ENCODE measurements at regions not wholly inside any gene's neighbourhood (a gene's known extent, or its start where the extent isn't known, plus 50 kb on each side); places are given as distances from the start of the nearest gene placed in this dataset.
"Not testable (repeated sequence)": the region's sequence is repeated elsewhere in the genome, so short reads cannot be mapped to it uniquely, and the experiment has no call there.

DNA sequence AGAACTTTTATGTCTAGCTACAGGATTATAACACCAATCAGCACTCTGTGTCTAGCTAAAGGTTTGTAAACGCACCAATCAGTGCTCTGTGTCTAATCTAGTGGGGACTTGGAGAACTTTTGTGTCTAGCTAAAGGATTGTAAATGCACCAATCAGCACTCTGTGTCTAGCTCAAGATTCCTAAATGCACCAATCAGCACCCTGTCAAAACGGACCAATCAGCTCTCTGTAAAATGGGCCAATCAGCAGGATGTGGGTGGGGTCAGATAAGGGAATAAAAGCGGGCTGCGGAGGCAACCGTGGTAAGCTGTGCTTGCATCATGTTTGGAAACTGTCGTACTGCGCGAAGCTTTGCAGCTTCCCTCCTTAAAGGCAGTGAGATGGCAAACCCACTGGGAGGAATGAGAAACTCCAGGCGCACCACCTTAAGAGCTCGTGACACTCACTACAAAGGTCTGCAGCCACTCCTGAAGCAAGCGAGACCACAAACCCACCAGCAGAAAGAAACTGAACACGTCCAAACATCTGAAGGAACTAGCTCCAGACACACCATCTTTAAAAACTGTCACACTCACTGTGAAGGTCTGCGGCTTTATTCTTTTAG lies 112.1 kb upstream of the DUSP22 start:
- DNase-seq (ENCODE audit: low read depth), result not testable (repeated sequence)

DNA sequence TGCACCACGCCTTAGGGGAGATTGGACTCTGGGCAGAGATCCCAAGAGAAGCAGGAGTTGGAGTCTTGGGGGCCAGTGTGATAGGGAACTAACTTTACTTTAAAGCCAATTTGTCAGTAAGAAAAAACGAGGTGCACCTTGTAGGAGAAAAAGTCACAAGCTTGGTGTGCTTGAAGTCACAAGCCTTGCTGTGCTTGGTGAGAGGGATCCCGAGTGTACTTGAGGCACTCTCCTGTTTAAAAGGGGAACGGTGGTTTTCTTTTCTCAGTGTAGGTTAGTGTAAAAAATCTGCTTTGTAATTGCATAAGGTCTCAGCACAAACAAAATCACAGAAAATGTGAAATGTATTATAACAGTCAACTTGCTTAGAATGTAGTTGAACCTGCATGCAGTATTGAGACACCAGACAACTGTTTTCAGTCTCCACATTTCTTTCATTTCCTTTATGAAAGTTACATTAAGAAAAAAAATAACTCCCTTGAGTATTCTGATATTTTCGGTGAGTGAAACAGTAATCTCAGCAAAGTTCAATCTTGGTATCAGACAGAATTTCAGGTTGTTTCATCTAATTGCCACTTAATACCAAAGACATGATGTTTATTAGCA lies 111.1 kb upstream of the DUSP22 start:
- DNase-seq (ENCODE audit: low read depth), result no peak

DNA sequence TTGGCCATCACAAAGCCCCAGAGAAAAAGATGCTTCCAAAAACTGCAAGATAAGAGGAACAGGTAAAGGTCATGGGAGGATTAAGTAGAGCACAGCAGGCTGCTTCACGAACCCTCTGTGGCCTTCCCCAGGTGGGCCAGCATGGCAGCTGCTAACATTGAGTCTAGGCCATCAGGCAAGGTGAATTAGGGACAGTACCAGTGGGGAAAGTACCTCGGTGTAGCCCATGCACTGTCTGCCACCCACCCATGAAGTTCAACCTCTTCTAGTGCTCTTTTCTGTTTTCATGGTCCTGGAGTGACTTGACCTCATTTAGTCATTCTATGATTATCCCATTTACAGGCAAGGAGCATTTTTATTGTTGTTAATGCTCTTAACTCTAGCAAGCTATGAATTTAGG lies 108.6 kb upstream of the DUSP22 start:
- no peak for DNase-seq (ENCODE audit: low read depth)

DNA sequence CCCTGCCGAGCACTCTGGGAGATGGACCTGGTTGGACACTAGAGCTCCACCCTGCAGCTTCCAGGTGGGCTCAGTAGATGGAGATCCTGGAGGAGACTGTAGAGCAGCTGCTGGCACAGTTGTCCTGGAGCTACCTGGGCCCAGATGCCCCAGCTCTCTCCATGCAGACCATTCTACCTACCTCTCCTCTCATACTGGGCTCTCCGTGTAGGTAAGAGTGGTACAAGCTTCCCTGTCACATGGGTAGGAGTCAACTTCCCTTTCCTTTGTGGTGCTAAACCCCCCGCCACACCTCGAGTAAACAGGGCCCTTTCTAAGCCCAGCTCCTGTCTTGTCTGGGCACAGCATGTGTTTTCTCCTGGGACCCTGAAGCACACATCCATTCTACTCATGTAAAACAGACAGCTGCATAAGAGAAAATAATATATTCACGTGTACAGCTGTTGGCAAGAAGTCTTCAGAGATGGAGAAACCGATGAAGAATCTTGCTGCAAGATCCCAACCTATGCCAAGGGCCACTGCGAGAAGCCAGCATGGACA lies 108.1 kb upstream of the DUSP22 start:
- no peak for DNase-seq (ENCODE audit: low read depth)

DNA sequence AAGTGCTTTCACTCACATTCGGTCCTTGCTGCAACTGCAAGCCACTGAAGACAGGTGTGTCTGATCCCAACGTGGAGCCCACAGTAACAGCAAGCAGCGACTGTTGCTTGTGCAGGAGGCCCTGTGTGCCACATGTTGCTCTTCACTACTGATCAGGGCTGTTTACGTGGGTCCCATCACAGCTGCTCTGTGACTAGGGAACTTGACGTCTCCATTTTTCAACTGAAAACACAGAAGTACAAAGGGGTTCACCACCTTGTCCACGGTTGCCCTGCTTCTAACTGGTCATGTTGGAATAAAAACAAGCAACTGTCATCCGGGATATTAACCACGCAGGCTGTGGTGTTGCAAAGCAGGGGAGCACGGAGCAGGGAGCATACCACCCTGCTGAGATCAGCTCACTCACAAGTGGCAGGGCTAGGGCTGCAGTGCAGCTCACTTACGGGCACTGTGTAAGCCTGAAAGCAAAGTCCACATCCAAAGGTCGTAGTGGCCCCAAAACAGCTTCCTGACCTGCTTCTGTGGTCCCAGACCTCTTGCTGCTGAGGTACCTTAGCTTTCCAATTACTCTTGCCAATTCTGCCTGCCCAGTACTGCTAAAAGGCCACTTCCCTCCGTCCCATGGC lies 105.8 kb upstream of the DUSP22 start:
- DNase-seq (ENCODE audit: low read depth), result no peak

DNA sequence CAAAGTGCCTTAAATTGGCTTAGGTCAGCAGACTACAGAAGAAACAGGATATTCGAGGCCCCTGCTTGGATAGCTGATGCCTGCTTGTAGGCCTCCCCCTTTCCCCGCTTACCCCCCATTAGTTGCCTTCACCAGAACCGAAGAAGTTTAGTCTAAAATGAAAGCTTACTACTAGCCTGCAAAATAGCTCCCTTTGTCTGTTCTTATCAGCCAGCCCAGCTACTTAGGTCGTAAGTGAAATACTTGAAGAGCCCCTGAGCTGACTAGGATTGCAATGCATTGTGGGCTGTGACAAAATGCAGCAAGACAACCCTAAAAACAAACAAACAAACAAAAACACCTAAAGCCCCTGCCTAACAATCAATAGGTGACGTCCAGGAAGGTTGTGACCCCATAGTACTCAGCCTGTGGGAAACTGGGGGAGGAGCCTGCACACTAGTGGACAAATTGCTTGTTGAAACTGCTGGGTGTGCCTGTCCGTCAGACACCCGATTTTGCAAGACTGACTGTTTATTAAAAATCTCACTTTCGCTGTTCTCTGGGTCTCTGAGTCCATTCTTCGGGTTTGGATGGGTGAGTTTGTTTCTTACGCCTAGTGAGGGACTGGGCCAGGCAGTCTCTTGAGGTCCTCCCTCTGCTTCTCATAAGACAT lies 105.0 kb upstream of the DUSP22 start:
- no peak for DNase-seq (ENCODE audit: low read depth)

DNA sequence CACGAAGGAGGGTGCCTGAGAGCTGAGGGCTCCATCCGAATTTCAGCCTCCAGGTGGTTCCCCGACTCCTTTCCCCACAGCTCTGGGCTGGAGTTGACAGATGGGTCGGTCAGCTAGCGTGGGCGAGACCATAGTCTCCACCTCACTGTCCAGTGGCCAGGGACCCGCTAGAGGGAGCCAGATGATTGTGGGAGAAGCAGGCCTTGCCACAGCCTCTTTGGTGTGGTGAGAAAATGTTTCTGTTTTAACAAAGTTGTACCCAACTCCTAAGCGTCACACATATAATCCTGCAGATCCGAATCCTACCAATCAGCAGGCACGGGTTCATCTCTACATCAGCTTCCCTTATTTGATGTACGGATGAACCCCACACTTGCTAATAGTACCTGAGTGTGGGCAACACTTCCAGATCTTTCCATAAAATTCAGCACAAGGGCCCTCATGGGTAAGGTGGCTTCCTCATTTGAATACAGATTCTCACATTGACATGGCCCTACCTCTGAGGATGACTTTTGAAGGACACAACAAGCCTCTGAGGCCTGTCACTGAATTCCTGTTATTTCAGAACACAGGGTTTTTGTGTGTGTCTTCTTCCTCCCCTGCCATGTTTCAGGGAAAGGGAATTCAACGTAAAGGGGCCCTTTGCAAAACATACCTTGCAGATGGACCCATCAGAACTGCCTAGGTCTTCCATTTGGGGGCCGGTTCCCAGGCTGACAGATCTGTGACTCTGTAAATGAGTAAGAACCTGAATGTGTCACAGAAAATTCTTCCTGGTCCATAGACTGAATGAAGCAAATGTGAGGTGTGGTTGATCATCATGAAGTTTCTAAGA lies 103.2 kb upstream of the DUSP22 start:
- peak; percentile 43 for DNase-seq (ENCODE audit: low read depth)

DNA sequence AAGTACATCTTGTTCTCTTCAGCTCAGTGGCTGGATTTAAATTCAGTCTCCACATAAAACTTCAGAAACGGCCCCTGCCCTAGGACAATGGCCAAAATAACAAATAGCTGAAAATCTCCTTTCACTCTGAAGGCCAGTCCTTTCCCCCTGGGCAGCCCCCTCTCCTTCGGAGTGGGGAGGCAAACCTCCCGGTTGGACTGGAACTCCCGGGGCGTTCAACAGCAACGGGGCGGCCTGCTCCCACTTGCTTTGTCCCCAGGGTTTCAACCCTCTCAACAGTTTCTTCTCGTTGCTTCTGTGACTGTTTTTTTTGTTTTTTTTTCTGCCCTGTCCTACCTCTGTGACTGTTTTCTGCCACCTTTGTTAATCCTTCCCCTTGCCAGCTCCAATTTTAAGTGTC lies 102.6 kb upstream of the DUSP22 start:
- no peak for DNase-seq (ENCODE audit: low read depth)

DNA sequence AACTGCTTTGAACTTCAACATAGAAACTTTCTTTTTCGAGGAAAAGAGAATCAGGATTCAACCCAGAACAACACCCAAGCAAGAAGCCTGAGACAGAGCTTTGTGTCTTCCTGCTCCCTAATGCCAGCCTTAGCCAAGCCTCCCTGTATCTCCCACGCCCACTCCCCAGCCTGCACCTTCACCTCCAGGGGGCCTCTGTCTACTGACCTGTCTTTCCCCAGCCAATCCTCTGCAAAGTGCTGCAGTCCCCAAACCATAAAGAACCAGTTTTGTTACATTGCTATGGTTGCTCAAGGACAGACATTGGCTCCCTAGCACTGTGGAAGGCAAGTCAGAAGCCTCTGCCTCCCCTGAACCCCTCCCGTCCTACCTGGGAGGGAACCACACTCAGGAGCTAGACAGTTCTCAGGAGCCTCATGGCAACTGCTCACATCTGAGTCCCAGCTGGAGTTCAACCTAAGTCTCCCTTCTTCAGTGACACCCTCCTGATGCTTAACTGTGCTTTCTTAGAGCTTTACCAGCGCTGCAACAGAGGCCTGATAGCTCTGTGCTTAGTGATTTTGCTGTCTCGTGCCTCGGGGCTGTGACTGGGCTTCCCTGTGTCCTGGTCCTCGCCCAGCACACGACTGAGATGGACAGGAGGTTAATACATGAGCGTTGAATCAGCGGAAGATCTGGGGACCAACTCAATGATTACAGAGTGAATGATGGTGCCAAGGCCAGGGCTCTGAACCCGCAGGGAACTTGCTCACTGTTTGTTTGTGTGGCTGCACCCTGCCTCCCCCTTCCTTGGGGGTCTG lies 101.5 kb upstream of the DUSP22 start:
- no peak for DNase-seq (ENCODE audit: low read depth)

DNA sequence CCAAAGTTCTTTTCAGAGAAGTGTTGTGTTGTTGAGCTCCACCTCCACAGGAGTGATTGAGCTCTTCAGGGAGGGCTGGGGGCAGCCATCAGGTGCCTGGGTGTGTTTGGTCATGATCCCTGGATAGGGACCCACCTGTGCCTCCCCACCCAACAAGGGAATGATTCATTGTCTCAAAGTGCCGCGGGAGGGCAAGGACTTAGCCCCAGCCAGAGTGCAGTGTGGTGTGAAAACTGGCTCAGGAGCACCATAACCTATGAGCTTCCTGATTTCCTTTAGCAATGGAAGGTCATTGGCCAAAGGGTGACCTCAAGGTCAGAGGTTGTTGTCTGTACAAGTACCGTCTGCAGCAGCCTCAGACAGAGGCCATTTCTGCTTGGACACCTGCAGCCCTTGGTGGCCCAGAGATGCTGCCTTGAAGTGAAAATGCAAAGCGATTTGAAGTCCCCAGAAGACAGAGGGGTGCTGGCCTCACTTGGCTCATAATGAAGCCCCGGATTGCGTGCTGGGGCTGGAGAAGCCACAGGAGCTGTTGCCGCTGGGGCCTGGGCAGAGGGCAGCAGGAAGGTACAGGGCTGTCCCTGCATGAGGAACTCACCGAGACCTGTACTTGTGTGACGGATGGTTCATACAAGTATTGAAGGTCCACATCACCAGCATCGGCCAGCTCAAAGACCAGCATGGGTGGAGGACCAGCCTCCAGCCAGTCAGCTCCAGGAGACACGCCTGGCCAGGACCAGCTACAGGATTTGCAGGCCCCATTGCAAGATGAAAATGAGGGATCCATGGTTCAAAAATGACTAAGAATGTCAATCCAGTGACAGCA lies 100.6 kb upstream of the DUSP22 start:
- no peak for DNase-seq (ENCODE audit: low read depth)

DNA sequence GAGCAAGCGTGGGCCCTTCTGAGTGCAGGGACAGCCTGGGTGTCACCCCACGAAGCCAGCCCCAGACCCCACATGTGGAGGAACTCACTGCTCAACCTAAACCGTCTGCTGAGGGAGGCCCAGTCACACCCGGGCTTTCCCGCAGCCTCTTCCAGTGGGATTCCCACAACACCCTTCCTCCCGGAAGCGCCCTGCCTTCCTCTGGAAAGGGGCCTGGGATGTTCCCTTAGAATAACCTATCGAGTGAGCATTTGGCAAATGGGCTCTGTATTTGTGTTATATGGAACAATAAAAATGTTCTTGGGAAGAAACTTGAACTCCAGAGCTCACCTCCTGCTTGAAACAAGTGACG lies 100.0 kb upstream of the DUSP22 start:
- no peak for DNase-seq (ENCODE audit: low read depth)

DNA sequence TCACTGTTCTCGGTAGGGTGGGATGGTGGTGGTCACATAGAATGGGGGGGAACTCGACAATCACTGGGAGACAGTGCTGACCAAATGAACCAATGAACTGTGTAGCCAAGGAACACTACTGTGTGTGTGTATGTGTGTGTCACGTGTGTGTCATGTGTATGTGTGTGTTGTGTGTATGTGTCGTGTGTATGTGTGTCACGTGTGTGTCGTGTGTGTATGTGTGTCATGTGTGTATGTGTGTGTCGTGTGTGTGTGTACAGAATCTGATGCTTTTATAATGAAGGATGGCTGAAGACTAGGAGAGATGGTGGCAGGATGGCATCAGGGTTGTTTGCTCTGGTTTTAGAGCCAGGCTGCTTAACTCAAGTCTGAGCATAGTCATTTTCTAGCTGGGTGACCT lies 99.1 kb upstream of the DUSP22 start:
- DNase-seq (ENCODE audit: low read depth), result no peak

DNA sequence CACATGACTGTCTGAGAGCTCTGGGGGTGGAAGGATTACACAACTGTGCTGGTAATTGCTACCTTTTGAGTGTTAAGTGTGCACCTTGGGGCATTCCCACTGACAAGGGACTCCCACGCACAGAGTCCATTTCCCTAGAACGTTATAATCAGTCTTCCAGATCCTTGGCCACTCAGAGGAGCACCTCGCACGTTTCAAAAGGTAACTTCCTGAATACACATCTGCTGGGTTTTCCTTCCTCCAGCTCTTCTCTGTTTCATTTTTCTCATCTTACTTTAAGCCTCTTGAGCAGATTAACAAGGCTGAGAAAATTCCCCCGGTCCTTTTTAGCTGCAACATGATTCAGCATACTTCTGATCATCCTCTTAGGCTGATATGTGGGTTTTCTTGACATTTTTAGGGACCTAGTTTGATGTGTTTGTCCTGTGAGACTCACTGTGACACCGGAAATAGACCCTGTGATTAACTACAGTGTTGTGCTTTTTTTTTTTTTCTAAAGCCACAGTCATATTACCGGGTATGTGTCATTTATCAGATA lies 98.4 kb upstream of the DUSP22 start:
- no peak for DNase-seq (ENCODE audit: low read depth)

DNA sequence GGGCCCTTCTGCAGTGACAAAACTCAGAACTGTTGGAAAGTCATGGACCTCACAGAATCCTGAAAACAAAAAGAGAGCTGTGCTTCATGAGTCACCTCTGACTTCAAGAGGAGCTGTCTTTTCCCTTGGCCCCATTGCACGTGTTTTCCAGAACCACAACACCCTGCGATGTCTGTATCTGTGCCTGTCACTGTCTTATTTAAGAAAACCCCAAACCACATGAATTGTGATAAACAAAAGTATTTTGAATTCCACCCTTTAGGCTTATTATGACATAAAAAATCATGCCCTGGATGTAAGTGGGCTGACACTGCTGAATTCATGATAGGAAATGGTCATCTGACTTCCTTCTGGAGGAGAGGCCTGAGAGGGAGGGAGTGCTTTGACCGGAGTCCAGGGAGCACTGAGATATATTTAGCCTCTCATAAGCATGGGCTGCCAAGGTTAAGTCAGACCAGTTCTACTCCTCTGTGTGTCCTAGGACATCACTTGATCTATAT lies 96.4 kb upstream of the DUSP22 start:
- no peak for DNase-seq (ENCODE audit: low read depth)

DNA sequence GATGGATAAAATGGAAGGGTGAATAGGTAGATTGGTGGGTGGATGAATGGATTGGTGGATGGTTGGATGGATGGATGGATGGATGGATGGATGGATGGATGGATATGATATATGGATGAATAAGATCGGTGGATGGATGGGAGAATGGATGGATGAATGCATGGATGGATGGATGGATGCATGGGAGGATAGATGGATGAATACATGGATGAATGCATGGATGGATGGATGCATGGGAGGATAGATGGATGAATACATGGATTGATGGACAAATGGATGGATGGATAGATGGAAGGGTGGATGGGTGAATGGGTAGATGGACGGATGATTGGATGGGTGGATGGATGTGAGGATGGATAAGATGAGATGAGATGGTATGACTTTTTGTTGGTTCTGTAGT lies 95.7 kb upstream of the DUSP22 start:
- no peak for DNase-seq (ENCODE audit: low read depth)

DNA sequence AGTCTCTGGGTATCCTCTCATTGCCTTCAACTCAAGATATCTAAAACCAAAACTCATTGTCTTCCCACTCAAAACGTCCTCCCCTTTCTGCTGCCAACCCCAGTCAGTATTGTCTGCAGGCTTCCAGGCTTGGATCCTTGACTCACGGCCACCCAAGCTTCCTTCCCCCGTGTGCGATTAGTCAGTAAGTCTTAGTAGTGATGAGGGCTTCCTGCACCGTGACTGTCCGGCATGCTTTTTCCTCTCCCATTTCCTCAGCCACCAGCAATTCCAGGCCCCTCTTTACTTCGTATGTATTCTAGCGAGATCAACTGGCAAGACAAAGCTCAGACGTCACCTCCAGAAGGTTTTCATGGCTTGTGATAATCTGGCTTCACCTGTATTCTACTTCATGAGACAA lies 88.6 kb upstream of the DUSP22 start:
- DNase-seq (ENCODE audit: low read depth), result no peak

DNA sequence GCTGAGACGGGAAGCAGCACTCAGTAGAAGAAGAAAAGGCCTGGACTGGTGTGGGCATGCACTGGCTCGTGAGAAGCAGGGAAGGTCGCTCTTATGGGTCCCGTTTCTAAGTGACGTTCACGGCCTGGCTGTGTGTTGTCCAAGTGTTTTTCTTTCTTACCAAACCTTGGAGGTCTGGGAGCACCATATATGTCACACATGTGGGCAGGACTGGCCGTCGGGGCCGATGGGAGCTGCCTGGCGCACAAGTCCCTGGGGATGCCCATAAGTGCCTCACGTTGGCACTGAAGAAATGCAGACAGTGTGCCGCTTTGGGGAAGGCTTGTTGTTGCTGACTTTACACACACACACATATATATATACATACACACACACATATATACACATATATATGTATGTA lies 86.0 kb upstream of the DUSP22 start:
- no peak for DNase-seq (ENCODE audit: low read depth)

DNA sequence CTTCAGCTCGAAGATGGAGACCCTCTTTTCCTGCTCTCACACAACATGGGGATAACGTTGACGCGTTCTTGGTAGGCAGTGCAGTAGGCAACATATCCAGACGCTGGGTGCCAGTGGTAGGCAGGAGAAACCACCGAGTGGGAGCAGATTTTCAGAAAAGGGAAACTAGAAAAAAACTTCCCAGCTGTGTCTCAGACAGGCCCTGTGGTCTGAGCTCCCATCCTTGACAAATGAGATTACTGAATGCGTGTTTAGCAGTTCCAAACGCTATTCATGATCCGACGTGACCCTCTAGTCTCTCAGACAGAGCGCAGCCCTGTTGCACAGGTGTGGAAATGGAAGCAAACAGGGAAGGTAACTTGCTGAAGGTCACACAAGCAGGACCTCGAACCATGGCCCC lies 83.9 kb upstream of the DUSP22 start:
- DNase-seq (ENCODE audit: low read depth), result no peak

DNA sequence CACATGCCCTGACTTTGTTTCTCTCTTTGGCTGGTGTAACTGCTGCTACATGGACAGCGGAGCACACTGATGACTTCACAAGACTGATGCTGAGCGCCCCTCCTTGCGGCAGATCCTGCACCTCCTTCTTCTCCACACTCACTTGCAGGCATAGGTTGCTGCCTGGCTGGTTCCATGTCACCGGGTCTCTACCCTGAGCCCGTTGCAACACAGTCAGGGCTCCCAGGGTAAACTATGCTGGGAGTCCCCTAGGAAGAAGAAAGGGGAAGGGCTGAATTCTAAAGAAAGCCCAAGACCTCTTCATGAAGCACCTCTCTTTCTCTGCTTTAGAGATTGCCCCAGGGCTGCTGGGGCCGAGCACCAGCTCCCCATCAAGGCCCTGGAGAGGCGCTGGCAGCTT lies 83.3 kb upstream of the DUSP22 start:
- DNase-seq (ENCODE audit: low read depth), result no peak

DNA sequence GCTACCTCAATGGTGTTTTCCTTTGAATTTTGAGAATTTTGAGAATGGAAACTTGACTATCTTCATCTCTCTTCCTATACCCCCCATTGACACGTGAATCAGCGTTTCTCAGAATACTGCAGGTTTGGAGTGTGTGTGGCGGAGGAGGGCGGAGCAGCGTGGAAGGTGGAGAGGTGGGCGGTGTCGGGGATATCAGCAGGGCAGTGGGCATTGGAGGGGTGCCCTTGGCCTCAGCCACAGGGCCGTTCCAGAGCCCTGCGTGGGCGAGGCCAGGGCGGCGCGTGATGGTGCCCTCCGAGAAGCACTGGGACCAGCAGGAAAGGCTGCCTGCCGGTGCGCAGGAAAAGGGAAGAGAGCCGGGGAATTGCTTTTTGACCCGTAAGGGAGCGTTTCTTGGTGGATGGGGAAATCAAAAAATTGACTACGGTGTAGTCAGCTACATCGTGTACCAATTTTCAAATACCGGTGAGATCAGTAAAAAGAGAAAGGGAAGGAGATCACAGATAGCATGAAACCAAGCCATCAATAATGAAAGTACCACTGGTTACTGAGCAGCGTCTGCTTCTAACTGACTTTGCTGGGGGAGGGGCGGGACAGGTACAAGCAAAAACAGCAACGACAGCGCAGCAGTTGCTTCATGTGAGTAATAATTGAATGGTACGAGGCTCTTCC lies 82.7 kb upstream of the DUSP22 start:
- DNase-seq (ENCODE audit: low read depth), result no peak
